ENCODE measurements at regions not wholly inside any gene's neighbourhood (a gene's known extent, or its start where the extent isn't known, plus 50 kb on each side); places are given as distances from the start of the nearest gene placed in this dataset.

DNA sequence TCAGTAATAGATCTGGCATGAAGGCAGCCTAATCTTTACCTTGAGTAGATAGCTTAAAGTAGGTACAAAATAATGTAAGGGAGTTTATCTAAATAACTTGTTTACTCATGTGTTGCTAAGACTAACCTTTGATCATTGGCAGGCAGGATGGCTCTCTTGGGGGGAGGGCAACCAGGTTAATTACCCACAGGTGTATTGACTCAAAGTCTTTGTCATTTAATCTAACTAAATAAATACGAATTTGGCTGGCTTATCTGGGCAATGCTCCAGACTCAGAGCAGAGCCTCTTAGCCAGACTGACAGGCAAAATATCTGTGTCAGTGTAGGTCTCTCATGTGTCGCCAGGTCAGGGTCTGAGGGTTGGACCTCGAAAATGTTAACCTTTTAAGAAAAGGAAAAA is 283.4 kb upstream of the KLHL1 start:
- TF ChIP-seq, protein P1, sequence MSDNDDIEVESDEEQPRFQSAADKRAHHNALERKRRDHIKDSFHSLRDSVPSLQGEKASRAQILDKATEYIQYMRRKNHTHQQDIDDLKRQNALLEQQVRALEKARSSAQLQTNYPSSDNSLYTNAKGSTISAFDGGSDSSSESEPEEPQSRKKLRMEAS (IDR thresholded peaks at IDR 0.05): no peak
- TF ChIP-seq HEYL (CRISPR knock-in tag; IDR thresholded peaks at IDR 0.05) (no peak), RAD21 (conservative IDR thresholded peaks at IDR 0.05 in 1 of 2, IDR thresholded peaks at IDR 0.05 in 1 of 2) (no peak), RNF2 (IDR thresholded peaks at IDR 0.05; ENCODE audit: borderline replicate concordance, low read depth) (no peak), HDAC2 (IDR thresholded peaks at IDR 0.05) (no peak), FOSL2 (IDR thresholded peaks at IDR 0.05) (no peak), FOSL2 (CRISPR knock-in tag; IDR thresholded peaks at IDR 0.05) (no peak), POLR2AphosphoS2 (conservative IDR thresholded peaks at IDR 0.05; ENCODE audit: low read length) (no peak), FOSB (CRISPR knock-in tag; IDR thresholded peaks at IDR 0.05) (no peak), RFX5 (IDR thresholded peaks at IDR 0.05) (no peak), MYC (IDR thresholded peaks at IDR 0.05; ENCODE audit: borderline replicate concordance, low read length) (no peak)
- TF ChIP-seq, protein P2, sequence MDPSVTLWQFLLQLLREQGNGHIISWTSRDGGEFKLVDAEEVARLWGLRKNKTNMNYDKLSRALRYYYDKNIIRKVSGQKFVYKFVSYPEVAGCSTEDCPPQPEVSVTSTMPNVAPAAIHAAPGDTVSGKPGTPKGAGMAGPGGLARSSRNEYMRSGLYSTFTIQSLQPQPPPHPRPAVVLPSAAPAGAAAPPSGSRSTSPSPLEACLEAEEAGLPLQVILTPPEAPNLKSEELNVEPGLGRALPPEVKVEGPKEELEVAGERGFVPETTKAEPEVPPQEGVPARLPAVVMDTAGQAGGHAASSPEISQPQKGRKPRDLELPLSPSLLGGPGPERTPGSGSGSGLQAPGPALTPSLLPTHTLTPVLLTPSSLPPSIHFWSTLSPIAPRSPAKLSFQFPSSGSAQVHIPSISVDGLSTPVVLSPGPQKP (IDR thresholded peaks at IDR 0.05; ENCODE audit: low read depth, low read length): no peak
- ChIA-PET CTCF (no interaction called here), POLR2A (no interaction called here)
- Histone ChIP-seq H3K4me3 (no peak overlapping the region), H3K27ac (no peak overlapping the region), H3K9me3 (no peaks in the 10 kb centered on the region), H3K4me1 (no peaks in the 10 kb centered on the region), H3K4me2 (no peak overlapping the region)
- no peak for DNase-seq (ENCODE audit: low read depth in 1 of 2, low spot score in 1 of 2)
- no peak for ATAC-seq
- FAIRE-seq: no peak
- 30% methylated on average over 3 of the region's 3 CpGs for WGBS (ENCODE audit: missing lambda C conversion rate)

DNA sequence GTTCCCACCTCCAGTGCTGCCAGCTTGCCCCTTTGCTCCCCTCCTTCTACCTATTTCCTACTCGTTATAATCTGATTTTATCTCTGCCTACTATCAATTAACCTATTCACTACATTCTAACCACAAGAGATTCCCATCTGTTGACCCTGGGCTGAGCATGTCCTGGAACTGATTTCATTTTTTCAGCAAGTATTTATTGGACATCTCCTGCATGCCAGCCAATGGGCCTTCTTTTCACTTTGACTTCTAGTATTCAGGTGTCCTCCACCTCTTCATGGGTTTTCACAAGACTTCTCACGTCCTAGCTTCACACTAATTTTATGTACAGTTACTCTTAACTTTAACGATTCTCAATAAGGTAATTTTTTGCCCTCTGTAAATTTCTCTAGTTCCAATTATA is 282.7 kb upstream of the KLHL1 start:
- ChIA-PET CTCF (no interaction called here), POLR2A (no interaction called here)
- no peak for FAIRE-seq
- TF ChIP-seq FOSB (CRISPR knock-in tag; IDR thresholded peaks at IDR 0.05): no peak
- no peak for TF ChIP-seq HOXB5 (CRISPR knock-in tag; IDR thresholded peaks at IDR 0.05)
- TF ChIP-seq CHD2 (IDR thresholded peaks at IDR 0.05; ENCODE audit: low read length, partially characterized antibody): no peak
- no peak for TF ChIP-seq MAZ (IDR thresholded peaks at IDR 0.05; ENCODE audit: borderline replicate concordance, low read depth, low read length)
- TF ChIP-seq FOSL2 (IDR thresholded peaks at IDR 0.05): no peak
- TF ChIP-seq FOSL2 (CRISPR knock-in tag; IDR thresholded peaks at IDR 0.05): no peak
- TF ChIP-seq RFX5 (IDR thresholded peaks at IDR 0.05): no peak
- TF ChIP-seq, protein P3, sequence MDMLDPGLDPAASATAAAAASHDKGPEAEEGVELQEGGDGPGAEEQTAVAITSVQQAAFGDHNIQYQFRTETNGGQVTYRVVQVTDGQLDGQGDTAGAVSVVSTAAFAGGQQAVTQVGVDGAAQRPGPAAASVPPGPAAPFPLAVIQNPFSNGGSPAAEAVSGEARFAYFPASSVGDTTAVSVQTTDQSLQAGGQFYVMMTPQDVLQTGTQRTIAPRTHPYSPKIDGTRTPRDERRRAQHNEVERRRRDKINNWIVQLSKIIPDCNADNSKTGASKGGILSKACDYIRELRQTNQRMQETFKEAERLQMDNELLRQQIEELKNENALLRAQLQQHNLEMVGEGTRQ (IDR thresholded peaks at IDR 0.05): no peak
- TF ChIP-seq, protein P4, sequence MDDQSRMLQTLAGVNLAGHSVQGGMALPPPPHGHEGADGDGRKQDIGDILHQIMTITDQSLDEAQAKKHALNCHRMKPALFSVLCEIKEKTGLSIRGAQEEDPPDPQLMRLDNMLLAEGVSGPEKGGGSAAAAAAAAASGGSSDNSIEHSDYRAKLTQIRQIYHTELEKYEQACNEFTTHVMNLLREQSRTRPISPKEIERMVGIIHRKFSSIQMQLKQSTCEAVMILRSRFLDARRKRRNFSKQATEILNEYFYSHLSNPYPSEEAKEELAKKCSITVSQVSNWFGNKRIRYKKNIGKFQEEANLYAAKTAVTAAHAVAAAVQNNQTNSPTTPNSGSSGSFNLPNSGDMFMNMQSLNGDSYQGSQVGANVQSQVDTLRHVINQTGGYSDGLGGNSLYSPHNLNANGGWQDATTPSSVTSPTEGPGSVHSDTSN (IDR thresholded peaks at IDR 0.05): no peak
- TF ChIP-seq RNF2 (IDR thresholded peaks at IDR 0.05; ENCODE audit: borderline replicate concordance, low read depth): no peak
- no peak for TF ChIP-seq JUN (IDR thresholded peaks at IDR 0.05)
- TF ChIP-seq, protein P5, sequence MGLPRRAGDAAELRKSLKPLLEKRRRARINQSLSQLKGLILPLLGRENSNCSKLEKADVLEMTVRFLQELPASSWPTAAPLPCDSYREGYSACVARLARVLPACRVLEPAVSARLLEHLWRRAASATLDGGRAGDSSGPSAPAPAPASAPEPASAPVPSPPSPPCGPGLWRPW (IDR thresholded peaks at IDR 0.05): no peak
- TF ChIP-seq GATA3 (IDR thresholded peaks at IDR 0.05; ENCODE audit: borderline replicate concordance): no peak
- TF ChIP-seq, protein P6, sequence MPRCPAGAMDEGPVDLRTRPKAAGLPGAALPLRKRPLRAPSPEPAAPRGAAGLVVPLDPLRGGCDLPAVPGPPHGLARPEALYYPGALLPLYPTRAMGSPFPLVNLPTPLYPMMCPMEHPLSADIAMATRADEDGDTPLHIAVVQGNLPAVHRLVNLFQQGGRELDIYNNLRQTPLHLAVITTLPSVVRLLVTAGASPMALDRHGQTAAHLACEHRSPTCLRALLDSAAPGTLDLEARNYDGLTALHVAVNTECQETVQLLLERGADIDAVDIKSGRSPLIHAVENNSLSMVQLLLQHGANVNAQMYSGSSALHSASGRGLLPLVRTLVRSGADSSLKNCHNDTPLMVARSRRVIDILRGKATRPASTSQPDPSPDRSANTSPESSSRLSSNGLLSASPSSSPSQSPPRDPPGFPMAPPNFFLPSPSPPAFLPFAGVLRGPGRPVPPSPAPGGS (IDR thresholded peaks at IDR 0.05): no peak
- no peak for DNase-seq (ENCODE audit: low read depth in 1 of 2, low spot score in 1 of 2)
- no peak overlapping the region for H3K4me3 ChIP-seq
- no peak overlapping the region for H3K27ac ChIP-seq
- WGBS (ENCODE audit: missing lambda C conversion rate): 13% methylated on average over 3 of the region's 3 CpGs
- no peaks in the 10 kb centered on the region for H3K9me3 ChIP-seq
- H3K4me1 ChIP-seq: no peaks in the 10 kb centered on the region
- no peak overlapping the region for H3K4me2 ChIP-seq
- ATAC-seq: no peak
